Activated naive CD8-positive, alpha-beta T cell treated with anti-CD3 and anti-CD28 coated beads for 36 hours (primary cell): ENCODE measurements at regions not wholly inside any gene's neighbourhood (a gene's known extent, or its start where the extent isn't known, plus 50 kb on each side); places are given as distances from the start of the nearest gene placed in this dataset.
"Not testable (repeated sequence)": the region's sequence is repeated elsewhere in the genome, so short reads cannot be mapped to it uniquely, and the experiment has no call there.

ENCODE experiments used
- DNase-seq: peaks from one replicate; pipeline ENCODE4 v3.0.0; 2021
- H3K27ac Mint-ChIP-seq: one replicate; pipeline ENCODE4 v1.8.0; 2022; ENCODE audit warnings: mild to moderate bottlenecking, moderate library complexity, mixed read lengths
- H3K27me3 Mint-ChIP-seq: one replicate; pipeline ENCODE4 v1.8.0; 2022; ENCODE audit warnings: mild to moderate bottlenecking, mixed read lengths
- H3K36me3 Mint-ChIP-seq: one replicate; pipeline ENCODE4 v1.8.0; 2021; ENCODE audit warnings: mild to moderate bottlenecking, mixed read lengths
- H3K4me1 Mint-ChIP-seq: one replicate; pipeline ENCODE4 v1.8.0; 2021; ENCODE audit warnings: mixed read lengths
- H3K4me3 Mint-ChIP-seq: one replicate; pipeline ENCODE4 v1.8.0; 2022; ENCODE audit warnings: mild to moderate bottlenecking, moderate library complexity, mixed read lengths
- H3K9me3 Mint-ChIP-seq: one replicate; pipeline ENCODE4 v1.8.0; 2022; ENCODE audit warnings: mixed read lengths

DNA sequence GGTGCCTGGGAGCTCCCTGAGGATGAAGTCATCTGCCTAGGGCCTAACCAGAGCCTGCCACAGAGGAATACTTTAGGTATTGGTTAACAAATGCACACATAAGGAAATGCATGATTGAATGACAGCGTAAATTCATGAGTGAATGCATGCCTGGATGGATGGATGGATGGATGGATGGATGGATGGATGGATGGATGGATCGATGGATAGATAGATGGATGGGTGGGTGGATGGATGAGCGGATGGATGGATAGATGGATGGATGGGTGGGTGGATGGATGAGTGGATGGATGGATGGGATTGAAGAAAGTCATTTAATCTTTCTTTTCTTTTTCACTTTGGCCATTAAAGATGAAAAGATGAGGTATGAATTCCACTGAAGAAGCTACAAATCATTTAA, 111.9 kb upstream of the SIRPG start:
- H3K27me3 Mint-ChIP-seq = peaks cover 4% of the 10 kb centered on the region
- no peak for DNase-seq

DNA sequence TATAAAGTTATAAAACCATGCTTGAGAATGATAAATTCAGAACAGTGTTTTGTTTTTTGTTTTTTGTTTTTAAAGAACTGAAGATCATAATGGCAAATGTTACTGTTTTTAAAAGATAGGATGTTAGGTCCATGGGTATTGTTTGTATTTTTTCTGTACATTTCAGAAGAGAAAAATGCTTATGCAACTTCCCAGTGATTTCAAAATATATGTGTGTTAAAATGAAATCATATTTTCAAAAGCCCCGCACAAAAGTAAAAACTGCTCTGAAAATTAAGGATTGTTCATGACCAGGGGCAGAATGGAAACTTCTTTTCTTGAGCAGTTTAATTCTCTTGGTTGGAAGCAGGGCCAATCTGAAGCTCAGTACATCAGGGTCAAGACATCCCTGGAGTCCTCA, 109.2 kb upstream of the SIRPG start:
- peaks cover 8% of the 10 kb centered on the region for H3K27me3 Mint-ChIP-seq
- DNase-seq = no peak
- no peaks in the 10 kb centered on the region for H3K36me3 Mint-ChIP-seq
- no peak overlapping the region for H3K27ac Mint-ChIP-seq
- H3K4me3 Mint-ChIP-seq = no peak overlapping the region
- peaks cover 3% of the 10 kb centered on the region for H3K4me1 Mint-ChIP-seq
- no peaks in the 10 kb centered on the region for H3K9me3 Mint-ChIP-seq

More for the DNA sequence above, 111.9 kb upstream of the SIRPG start:
- Mint-ChIP-seq H3K36me3 (no peaks in the 10 kb centered on the region), H3K4me3 (no peak overlapping the region), H3K27ac (no peak overlapping the region), H3K4me1 (peaks cover under 1% of the 10 kb centered on the region), H3K9me3 (no peaks in the 10 kb centered on the region)

DNA sequence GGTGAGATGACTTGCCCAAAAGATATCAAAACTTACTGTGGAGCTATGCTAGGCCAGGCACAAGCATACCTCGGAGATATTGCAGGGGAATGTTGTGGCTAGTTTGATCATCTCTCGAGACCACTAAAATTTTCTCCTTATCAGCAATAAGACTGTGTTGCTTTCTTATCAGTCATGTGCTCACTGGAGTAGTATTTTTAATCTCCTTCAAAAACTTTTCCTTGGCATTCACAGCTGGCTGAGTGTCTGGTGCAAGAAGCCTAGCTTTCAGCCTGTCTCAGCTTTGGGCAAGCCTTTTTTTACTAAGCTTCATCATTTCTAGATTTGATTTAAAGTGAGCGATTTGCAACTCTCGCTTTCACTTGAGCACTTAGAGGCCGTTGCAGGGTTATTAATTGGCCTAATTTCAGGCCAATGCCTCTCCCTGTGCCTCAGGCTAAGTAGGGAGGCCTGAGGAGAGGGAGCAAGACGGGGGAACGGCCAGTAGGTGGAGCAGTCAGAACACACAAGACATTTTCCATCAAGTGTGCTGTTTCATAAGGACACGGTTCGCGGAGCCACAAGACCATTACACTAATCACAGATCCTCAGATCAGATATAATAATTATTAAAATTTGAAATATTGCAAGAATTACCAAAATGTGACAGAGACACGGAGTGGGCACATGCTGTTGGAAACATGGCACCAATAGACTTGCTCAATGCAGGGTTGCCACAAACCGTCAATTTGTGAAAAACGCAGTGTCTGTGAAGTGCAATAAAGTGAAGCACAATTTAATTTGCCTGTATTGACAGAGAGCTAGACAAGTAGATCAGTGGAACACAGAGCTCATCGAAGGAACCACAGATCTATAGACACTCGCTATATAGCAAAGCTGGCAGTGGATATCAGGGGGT, 106.8 kb upstream of the SIRPG start:
- H3K27me3 Mint-ChIP-seq = peaks cover 8% of the 10 kb centered on the region
- no peak overlapping the region for H3K27ac Mint-ChIP-seq
- H3K4me3 Mint-ChIP-seq = no peak overlapping the region
- H3K36me3 Mint-ChIP-seq = no peaks in the 10 kb centered on the region
- no peaks in the 10 kb centered on the region for H3K9me3 Mint-ChIP-seq
- DNase-seq = peak; percentile 53
- H3K4me1 Mint-ChIP-seq = peaks cover 3% of the 10 kb centered on the region

DNA sequence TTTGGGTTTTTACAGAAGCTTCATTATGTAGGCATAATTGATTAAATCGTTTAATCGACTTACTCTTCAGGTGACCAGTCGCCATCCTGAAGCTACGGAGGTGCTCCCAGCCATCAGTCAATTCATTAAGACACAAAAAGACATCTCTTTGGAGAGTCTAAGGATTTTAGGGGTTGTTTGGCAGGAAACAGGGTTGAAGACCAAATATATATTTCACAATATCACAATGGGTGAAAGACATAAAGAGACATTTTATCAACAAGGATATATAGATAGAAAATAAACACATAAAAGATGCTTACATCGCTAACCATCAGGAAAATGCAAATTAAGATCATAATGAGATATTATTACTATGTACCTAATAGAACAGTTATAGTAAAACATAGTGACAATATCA, 104.0 kb upstream of the SIRPG start:
- Mint-ChIP-seq H3K9me3 (no peaks in the 10 kb centered on the region), H3K4me3 (no peak overlapping the region), H3K27me3 (peaks cover 3% of the 10 kb centered on the region), H3K4me1 (peaks cover 3% of the 10 kb centered on the region), H3K27ac (no peak overlapping the region), H3K36me3 (no peaks in the 10 kb centered on the region)
- no peak for DNase-seq

DNA sequence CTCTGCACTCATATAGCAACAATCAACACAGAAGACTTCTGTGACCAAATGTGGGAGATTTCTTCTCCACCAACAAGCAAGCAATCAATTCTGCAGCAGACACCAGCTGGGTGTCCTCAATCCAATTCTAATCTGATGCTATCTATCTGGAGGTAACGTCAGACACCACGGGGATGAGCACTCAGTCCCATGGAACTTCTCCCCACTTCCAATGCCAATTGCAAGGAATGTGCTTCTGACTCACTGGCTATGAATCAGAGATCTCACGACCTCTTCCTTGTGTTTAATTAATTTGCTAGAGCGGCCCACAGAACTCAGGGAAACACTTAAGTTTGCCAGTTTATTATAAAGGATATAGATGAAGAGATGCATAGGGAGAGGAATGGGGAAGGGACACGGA, 103.5 kb upstream of the SIRPG start:
- Mint-ChIP-seq H3K4me1 (peaks cover 3% of the 10 kb centered on the region), H3K9me3 (no peaks in the 10 kb centered on the region), H3K27ac (no peak overlapping the region), H3K27me3 (peaks cover 3% of the 10 kb centered on the region), H3K4me3 (no peak overlapping the region), H3K36me3 (no peaks in the 10 kb centered on the region)
- DNase-seq = no peak

DNA sequence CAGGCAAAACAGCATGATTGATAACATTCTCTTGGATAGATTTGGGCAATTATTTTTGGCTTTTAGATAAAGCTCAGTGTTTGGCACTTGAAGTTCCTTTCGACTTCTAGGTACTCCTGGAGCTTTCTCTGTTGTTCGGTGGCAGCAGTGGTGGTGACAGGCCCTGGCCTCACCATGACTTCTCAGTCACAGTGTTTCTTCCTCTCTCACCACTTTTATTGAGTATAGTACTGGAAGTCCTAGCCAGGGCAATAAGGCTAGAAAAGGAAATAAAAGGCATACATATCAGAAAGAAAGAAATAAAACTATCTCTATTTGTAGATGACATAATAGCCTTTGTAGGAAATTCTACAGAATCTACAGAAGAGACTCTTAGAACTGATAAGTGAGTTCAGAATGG, 101.2 kb upstream of the SIRPG start:
- peaks cover 3% of the 10 kb centered on the region for H3K27me3 Mint-ChIP-seq
- no peak overlapping the region for H3K4me3 Mint-ChIP-seq
- no peaks in the 10 kb centered on the region for H3K4me1 Mint-ChIP-seq
- H3K36me3 Mint-ChIP-seq = no peaks in the 10 kb centered on the region
- DNase-seq = no peak
- H3K9me3 Mint-ChIP-seq = no peaks in the 10 kb centered on the region
- H3K27ac Mint-ChIP-seq = no peak overlapping the region

DNA sequence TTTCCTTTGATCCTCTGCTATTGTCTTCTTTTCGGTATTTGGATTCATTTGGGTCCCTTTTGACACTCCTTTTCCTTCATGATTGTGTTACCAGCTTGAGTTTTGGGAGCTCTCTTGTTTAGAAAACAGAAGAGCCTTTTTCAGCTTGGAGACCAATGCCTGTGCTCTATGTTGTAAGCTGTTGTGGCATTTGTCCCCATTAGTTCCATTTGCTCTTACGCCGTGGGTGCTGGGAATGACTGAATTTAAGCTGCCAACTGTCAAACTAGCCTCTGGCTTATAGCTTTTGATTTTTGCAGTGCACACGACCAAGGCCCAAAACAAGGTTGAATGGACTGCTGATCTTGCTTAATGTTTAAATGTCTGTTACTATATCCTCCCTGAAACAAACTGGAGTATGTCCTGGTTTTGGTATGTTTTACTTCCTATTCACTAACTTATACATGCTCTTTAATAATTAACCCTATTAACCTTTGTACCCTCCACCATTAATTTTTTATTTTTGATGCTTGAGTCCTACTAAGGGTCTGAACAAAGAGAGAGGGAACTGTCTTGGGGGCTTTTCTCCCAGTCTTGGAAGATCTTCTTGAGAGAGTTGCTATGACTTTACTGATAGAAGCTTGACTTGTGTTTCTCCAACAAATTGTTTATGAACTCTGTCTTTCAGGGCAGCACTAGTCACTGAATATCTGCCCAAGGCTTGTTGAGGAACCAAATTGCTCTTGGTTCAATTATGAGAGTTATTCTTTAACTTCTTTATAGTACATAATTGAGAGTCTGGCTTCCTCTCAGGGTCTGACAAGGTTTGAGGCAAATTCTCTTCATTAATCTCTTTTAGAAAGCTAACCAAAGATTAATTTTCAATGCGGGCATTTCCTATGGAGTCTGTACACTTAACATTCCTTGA, 100.3 kb upstream of the SIRPG start:
- Mint-ChIP-seq H3K4me3 (no peak overlapping the region), H3K4me1 (no peaks in the 10 kb centered on the region), H3K9me3 (no peaks in the 10 kb centered on the region), H3K36me3 (no peaks in the 10 kb centered on the region), H3K27ac (no peak overlapping the region), H3K27me3 (peaks cover 3% of the 10 kb centered on the region)
- no peak for DNase-seq

DNA sequence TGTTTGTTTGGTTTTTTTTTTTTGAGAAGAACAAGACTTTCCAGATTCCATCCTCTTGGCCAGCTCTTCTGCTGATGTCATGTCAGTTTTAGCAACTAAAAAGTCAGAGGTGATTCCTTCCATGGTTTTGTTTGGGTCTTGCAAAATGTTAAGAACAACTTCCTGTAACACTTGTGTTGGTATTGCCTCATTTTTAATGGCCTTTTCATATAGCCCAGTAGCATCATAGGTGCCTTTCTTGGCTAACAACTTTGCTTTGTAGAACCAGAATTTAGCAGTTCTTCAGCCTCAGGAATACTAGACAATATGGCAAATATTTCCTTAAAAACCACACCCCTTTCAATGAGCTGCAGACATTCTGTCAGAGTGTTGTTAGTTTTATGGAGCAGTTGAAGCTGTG, 99.5 kb upstream of the SIRPG start:
- no peaks in the 10 kb centered on the region for H3K4me1 Mint-ChIP-seq

DNA sequence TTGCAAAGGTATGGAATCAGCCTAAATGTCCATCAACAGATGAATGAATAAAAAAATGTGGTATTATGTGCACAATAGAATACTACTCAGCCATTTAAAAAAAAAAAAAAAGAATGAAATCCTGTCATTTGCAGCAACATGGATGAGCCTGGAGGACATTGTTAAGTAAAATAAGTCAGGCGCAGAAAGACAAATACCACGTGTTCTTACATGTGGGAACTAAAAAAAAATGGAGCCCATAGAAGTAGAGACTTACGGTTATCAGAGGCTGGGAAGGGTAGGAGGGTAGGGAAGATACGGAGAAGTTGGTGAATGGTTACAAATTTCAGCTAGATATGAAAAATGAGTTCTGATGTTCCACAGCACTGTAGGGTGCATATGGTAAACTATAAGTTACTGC, 97.2 kb upstream of the SIRPG start:
- no peak for DNase-seq
- Mint-ChIP-seq H3K36me3 (no peaks in the 10 kb centered on the region), H3K4me1 (no peaks in the 10 kb centered on the region), H3K9me3 (peaks cover 17% of the 10 kb centered on the region), H3K4me3 (no peak overlapping the region), H3K27ac (no peak overlapping the region), H3K27me3 (no peaks in the 10 kb centered on the region)

More for the DNA sequence above, 99.5 kb upstream of the SIRPG start:
- H3K27ac Mint-ChIP-seq = no peak overlapping the region
- no peaks in the 10 kb centered on the region for H3K27me3 Mint-ChIP-seq
- H3K36me3 Mint-ChIP-seq = no peaks in the 10 kb centered on the region
- DNase-seq = no peak
- no peak overlapping the region for H3K4me3 Mint-ChIP-seq
- peaks cover 8% of the 10 kb centered on the region for H3K9me3 Mint-ChIP-seq

DNA sequence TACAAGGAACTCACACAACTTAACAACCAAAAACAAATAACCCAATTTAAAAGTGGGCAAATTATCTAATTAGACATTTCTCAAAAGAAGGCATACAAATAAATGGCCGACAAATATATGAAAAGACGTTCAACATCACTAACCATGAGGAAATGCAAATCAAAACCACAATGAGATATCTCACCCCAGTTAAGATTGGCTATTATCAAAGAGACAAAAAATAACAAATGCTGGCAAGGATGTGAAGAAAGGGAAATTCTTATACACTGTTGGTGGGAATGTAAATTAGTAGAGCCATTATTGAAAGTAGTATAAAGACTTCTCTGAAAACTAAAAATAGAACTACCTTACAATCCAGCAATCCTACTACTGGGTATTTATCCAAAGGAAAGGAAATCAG, 96.7 kb upstream of the SIRPG start:
- Mint-ChIP-seq H3K36me3 (no peaks in the 10 kb centered on the region), H3K4me1 (no peaks in the 10 kb centered on the region), H3K27me3 (no peaks in the 10 kb centered on the region), H3K4me3 (no peak overlapping the region), H3K9me3 (peaks cover 17% of the 10 kb centered on the region), H3K27ac (no peak overlapping the region)
- no peak for DNase-seq

DNA sequence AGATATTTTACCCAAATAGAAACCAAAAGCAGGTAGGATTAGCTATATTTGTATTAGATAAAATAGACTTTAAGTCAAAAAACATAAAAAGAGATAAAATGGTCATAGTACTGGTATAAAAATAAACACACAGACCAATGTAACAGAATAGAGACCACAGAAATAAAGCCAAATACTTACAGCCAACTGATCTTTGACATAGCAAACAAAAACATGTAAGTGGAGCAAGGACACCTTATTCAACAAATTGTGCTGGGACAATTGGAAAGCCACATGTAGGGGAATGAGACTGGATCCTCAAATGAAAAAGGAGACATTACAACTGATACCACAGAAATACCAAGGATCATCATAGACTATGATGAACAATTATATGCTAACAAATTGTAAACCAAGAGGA, 94.5 kb upstream of the SIRPG start:
- Mint-ChIP-seq H3K27me3 (no peaks in the 10 kb centered on the region), H3K4me1 (no peaks in the 10 kb centered on the region), H3K9me3 (peaks cover 17% of the 10 kb centered on the region), H3K36me3 (no peaks in the 10 kb centered on the region), H3K27ac (no peak overlapping the region), H3K4me3 (no peak overlapping the region)
- DNase-seq = no peak

DNA sequence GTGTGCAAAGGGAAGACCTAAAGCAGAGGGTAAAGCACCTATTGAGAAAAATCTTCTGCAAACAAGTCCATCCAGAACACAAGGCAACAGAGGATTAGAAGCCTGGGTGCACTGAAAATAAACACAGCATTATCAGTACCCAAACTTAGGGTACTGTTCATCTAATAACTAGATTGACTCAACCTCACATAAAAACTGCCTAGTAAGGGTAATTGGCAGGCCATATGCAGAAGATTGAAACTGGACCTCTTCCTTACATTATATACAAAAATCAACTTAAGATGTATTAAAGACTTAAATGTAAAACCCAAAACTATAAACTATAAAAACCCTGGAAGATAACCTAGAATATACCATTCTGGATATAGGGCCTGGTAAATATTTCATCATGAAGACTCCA, 91.2 kb upstream of the SIRPG start:
- Mint-ChIP-seq H3K9me3 (peaks cover 17% of the 10 kb centered on the region), H3K4me1 (no peaks in the 10 kb centered on the region), H3K36me3 (no peaks in the 10 kb centered on the region), H3K4me3 (no peak overlapping the region), H3K27me3 (no peaks in the 10 kb centered on the region), H3K27ac (no peak overlapping the region)
- DNase-seq = no peak

DNA sequence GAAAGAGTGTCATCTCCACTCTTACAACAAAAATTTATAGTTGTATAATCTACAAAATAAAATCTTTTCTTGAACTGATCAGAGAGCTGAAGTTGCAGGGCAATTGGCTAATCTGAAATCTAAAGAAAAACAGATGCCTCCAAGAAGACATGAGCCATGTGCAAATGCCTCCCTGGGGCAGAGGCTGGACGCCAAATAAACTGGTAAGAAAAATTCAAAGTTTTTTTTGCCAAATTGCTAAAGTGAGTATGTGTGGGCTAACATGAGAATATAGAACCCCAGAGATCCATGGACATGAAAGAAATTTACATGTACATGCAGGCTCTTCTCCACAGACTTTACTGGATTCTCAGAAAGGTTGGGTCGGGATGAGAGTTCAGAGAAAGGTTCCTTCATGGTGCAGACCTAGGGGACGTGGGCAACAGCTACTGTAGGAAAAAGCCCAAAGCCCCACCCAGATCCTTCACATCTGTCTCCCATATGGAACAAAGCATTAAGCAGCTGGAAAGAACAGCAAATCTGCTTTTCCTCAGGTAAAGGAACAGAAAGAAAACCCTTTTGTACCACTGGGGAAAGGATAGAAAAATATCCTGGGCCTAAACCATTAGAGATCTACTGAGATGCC, 90.5 kb upstream of the SIRPG start:
- peaks cover 17% of the 10 kb centered on the region for H3K9me3 Mint-ChIP-seq

DNA sequence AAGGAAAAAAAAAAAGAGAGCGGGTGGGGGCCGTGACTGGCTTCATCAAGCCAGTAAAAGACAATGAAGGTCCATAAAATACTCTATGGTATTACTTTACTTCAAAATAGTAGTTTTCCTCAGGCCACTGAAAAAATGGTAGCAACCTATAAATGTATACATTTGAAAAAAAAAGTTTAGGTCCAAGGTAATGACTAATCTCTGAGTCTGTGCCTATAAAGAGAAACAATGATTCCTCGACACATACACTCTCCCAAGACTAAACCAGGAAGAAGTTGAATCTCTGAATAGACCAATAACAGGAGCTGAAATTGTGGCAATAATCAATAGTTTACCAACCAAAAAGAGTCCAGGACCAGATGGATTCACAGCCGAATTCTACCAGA, 84.5 kb upstream of the SIRPG start:
- DNase-seq, H3K27ac Mint-ChIP-seq, H3K4me1 Mint-ChIP-seq, H3K36me3 Mint-ChIP-seq, H3K9me3 Mint-ChIP-seq, H3K4me3 Mint-ChIP-seq: not testable (repeated sequence)
- H3K27me3 Mint-ChIP-seq = peaks cover 12% of the 10 kb centered on the region

More for the DNA sequence above, 90.5 kb upstream of the SIRPG start:
- DNase-seq = no peak
- Mint-ChIP-seq H3K27me3 (no peaks in the 10 kb centered on the region), H3K27ac (no peak overlapping the region), H3K36me3 (no peaks in the 10 kb centered on the region), H3K4me1 (no peaks in the 10 kb centered on the region), H3K4me3 (no peak overlapping the region)
